ELF-1 (cell line): ENCODE measurements at regions not wholly inside any gene's neighbourhood (a gene's known extent, or its start where the extent isn't known, plus 50 kb on each side); places are given as distances from the start of the nearest gene placed in this dataset.

ENCODE experiments used
- DNase-seq: peaks from one replicate; pipeline ENCODE4 v3.0.0-alpha.2; 2016; ENCODE audit warnings: low read depth, low spot score

DNA sequence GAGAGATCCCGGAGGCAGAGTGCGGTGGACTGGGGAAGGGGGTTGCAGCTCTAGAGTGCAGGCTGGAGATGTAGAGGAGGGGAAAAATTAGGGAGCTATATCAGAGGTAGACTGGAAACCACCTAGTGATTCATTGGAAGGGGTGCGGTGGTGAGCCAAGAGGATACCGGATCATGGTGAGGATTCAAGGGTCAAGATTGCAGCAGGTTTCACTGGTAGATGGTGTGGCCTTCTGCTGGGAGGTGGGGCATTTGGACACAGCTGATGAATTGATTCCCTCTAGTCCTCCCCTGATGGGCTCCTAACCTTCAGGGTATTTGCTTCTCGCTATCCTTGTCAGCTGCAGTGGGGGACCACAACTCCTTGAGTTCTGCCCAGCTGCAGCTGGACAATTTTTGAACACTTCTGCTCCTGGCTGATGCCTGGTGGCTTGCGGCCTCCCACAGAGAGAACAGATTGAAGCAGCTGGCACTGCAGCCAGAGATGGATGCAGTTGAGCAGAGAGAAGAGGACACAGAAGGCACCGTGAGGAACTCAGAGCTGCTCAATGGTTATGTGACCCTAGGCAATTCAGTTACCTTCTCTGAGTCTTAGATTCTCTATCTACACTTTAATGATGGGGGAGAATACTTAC is 134.4 kb upstream of the ABCA1 start:
- no peak for DNase-seq

GRCh38 chr9:105064248-105065097 is 136.5 kb upstream of the ABCA1 start:
- DNase-seq = peak; percentile 89

DNA sequence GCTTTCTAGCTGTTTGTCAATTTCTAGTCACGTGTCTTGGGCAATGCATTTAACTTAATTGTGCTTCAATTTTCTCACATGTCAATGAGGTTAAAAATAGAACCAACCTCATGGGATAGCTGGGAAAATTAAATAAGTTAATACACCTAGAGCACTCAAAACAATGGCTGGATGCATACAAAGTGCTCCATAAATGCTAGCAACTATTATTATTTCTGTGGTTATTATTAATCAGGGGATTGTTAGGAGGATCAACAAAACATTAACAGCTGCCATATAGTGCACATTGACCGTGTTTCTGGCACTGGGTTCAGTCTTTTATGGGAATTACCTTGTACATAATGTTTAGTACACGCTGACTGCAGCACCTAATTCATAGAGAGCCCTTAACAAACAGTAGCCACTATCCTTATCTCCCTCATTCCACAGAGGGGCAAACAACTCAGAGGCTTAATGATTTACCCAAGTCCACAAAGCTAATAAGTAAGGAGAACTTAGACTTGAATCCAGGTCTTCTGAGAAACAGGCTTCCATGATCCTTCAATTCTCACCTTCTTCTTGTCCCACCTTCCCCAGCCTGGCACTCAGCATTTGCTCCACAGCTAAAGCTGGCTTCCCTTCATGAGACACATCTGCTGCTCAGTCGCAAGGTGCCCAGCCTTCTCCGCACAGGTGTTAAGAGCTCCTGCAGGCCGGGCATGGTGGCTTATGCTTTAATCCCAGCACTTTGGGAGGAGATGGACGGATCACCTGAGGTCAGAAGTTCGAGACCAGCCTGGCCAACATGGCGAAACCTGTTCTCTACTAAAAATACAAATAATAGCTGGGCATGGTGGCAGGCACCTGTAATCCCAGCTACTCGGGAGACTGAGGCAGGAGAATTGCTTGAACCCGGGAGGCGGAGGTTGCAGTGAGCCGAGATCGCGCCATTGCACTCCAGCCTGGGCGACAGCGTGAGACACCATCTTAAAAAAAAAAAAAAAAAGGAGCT is 137.4 kb upstream of the ABCA1 start:
- no peak for DNase-seq

GRCh38 chr9:105066275-105066865 is 138.4 kb upstream of the ABCA1 start:
- DNase-seq = no peak

DNA sequence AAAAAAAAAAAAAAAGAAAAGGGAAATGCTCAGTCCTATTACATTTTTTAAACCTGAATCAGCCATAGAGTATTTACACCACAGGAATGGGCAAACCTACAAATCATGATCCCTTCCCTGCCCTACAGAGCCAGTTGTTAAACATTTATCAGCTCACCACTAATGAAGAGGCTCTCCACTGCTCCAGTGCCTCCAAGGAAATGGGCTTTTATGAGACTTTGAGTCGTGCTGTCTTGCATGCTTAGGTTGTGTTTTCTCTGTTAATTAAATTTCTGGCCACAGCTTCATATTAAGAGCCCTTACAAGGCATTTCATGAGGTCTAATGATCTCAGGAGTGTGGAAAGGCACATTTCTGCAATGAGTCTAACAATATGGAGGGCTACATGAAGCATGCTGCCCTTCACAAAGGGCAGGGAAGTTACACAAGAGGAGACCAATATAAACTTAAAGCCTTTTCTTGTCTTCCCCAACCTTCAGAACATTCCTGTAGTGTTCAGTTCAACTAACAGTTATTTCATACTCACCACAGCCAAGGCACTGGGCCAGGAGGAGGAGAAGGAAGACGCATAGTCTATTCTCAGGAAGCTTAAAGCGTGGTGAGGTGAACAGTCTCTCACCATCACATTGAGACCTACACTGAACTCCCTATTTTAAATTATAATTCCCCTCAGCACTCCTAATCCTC is 140.1 kb upstream of the ABCA1 start:
- DNase-seq = no peak

- DNase-seq = no peak
These were observed 141.3 kb upstream of the ABCA1 start for GRCh38 chr9:105069285-105069684.

GRCh38 chr9:105069696-105070095 is 141.7 kb upstream of the ABCA1 start:
- DNase-seq = peak; percentile 74

DNA sequence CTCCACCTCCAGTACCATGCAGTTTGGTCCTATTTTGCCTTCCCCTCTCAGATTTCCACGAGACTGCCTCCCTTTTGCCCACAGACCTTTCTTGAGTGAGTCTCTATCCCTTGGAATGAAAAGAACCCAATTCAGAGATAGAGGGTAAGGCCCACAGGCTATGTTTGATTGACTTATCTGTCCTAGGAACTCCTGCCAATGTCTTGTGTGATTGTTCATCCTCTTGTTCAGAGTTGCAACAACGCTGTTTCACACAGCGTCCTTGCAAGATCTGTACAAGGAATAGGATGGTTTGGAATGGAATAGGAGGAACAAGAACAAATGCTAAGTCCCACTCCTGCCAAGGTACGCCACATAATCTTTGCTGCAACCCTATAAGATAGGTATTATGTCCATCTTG is 142.2 kb upstream of the ABCA1 start:
- DNase-seq = peak; percentile 29

DNA sequence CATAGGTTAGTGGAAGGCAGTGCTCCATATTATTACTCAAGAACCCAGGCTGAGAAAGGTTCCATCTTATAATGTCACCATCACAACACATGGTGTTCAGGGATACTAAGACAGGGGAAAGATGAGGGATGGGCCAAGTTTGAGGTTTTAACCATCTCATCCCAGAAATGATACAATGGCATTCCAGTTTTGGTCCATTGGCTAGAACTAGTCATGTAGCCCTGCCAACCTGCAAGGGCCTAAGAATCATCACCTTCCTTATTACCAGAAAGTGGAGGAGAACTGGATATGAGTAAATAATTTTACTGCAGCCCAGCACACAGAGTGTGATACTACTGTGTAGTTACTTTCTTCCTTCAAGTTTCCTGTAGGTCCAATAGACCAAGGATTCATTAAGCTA is 144.5 kb upstream of the ABCA1 start:
- DNase-seq = no peak

GRCh38 chr9:105073147-105073546 is 145.2 kb upstream of the ABCA1 start:
- no peak for DNase-seq

DNA sequence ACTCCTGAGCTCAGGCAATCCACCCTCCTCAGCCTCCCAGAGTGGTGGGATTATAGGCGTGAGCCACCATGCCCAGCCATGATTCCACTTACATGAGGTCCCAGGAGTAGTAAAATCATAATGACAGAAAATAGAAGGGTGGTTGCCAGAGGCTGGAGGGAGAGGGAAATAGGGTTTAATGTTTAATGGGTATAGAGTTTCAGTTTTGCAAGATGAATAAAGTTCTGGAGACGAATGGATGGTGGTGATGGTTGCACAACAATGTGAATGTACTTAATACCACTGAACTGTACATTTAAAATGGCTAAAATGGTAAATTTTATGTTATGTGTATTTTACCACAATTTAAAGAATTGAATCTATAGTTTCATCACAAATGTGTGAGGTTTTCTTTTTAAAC is 146.5 kb upstream of the ABCA1 start:
- DNase-seq = no peak

GRCh38 chr9:105076729-105077128 is 148.8 kb upstream of the ABCA1 start:
- DNase-seq = no peak

DNA sequence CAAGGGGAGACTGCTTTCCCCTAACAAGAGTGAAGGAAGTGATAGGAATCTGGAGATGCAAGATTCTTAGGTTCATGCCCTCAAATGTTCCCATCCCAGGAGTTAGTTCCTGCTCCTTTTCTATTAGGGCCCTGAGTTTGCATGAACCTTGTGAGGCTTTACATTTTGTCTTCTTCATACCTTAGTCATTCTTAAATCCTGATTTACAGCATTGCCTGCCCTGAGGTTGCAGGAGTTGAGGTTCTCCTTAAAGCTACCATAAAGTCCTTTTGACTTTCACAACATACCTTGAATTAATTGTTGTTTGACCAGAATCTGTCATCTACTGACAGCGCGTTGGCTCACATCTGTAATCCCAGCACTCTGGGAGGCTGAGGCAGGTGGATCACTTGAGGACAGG is 151.5 kb upstream of the ABCA1 start:
- DNase-seq = peak; percentile 39

DNA sequence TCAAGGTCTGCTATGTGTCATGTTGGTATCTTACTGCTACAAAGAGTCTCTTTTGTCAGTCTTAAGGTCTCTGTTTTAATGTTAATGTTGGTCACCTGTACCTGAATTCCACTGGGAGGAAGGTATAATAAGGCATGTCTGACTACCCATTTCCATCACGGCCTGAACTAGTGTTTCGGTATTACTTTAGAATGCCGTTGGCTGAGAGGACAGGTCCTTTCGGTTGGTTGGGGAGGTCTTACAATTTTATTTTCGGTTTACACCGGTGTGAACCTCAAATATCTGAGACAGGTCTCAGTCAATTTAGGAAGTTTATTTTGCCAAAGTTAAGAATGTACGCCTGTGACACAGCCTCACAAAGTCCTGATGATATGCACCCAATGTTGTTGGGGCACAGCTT is 154.9 kb upstream of the ABCA1 start:
- no peak for DNase-seq

GRCh38 chr9:105083256-105083655 is 155.3 kb upstream of the ABCA1 start:
- DNase-seq = no peak

DNA sequence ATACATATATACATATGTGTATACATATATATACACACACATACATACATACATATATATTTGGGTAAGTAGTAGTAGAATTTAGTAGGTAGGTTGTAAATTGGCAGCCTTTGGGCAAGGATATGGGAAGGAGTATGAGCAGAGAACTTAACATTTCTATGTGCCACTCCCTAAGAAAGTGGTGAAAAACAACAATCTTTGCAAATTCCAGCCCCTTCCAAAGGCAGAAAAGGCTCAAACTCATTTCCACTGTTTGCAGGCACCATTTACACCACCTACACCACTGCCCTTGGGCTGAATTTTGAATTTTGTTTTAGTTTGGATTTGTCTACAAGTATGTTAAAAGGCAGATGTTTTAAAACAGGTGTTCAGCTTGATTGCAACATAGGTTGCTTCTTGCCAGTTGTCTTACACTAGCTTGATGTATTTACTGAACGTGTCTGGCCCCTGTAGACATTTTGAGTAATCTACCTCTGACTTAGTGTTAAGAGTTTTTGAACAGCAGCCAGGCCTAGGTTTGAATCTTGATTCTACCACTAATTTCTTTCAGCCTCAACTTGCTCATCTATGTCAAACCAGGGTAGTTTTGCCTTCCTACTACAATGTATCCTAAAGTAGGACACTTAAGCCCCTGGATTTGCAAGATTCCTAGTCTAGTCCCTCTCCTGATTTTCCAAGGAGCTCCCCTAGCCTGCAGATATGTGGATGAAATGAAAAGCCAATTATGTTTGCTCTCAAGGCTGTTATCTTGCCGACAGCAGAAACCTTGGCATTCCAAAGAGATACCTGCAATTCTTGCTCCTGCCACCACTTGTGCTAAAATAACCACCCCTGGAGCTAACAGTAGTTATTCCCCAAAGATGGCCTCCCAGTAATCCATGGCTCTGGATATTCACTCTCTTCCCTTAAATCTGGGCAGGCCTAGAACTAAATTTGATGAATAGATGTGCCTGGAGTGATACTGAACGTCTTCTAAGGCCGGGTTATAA is 156.2 kb upstream of the SLC44A1 start:
- peak; percentile 39 for DNase-seq

DNA sequence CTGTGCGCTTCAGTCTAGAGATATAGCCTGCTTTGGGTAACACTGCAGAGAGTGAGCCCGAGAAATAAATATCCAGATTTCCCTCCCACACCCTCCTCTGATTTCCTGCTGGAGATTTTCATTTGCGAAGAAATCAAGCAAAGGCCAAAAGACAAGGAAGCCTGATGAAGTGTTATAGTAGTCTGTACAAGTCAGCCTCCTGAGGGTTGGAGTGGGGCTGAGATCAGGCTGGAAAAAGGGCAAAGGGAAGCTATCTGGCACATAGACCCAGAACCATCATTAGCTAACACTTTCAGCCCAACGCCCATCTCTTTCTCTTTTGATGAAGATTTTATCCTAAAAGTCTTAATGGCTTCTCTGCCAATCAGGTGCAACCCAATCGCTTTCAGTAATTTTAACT is 154.6 kb upstream of the SLC44A1 start:
- no peak for DNase-seq

DNA sequence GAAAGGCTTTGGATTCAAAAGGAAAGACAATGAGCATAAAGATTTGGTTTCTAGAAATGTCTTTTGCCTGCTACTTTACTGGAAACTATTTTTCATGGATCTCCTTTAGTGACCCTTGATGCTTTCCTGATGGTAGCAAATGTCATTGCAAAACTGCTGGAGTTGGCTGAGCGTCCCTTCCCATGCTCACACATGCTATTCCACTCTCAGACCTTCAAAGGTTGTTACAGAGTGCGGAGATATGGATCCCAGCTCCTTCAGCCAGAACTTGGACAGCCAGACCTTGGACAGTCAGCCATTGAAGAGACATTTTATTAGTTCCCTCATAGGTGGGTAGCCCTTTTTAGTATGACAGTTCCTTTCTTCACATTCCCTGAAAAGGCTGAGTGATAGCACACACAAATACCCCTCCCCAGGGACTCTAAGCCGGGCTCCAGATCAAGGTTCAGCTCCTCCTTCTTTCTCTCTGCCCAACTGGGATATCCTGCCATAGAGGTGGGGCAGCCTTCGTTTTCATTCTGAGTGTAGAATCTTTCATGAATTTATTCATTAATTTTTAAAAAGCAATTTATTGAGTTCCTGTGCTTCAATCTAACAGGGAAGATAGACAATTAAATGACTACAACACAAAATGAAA is 153.3 kb upstream of the SLC44A1 start:
- no peak for DNase-seq

DNA sequence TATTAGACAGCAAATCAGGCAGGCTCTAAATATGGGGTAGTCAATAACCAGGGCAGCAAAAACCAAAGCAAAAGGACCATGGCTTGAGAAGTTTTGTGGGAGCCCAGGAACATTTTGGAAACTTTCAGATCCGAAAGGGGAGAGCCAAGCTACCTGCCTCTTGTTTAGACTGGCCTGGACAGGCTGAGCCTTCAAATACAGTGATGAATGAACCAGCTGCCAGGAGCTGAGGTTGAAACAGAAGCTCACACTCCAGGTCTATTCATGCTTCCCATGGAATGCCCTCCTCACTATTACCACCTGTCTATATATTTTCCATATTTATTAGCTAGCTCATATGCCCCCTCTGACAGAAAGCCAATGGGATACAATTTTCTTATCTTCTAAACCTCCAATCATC is 150.8 kb upstream of the SLC44A1 start:
- DNase-seq = no peak
